PC-9 (cell line): ENCODE measurements at regions not wholly inside any gene's neighbourhood (a gene's known extent, or its start where the extent isn't known, plus 50 kb on each side); places are given as distances from the start of the nearest gene placed in this dataset.

ENCODE experiments used
- CTCF ChIP-seq: fragments of 200-600 bp; sonication (generic); conservative IDR thresholded peaks from 2 replicates; pipeline ENCODE4 v1.6.1; 2017; ENCODE audit warnings: mixed run types, antibody characterized with exemption, mild to moderate bottlenecking, moderate library complexity
- EZH2 ChIP-seq: fragments of 200-600 bp; sonication (generic); IDR thresholded peaks from 2 replicates; pipeline ENCODE4 v1.8.0; 2017; ENCODE audit warnings: antibody characterized with exemption, low read depth

GRCh38 chr22:48688366-48688765 is 1139.3 kb downstream of the BRD1 start:
- TF ChIP-seq CTCF (no peak), EZH2 (no peak)
